ENCODE measurements at regions not wholly inside any gene's neighbourhood (a gene's known extent, or its start where the extent isn't known, plus 50 kb on each side); places are given as distances from the start of the nearest gene placed in this dataset.

GRCh38 chr11:134564472-134565200 lies 152.6 kb upstream of the B3GAT1 start:
- TF ChIP-seq, protein P1, sequence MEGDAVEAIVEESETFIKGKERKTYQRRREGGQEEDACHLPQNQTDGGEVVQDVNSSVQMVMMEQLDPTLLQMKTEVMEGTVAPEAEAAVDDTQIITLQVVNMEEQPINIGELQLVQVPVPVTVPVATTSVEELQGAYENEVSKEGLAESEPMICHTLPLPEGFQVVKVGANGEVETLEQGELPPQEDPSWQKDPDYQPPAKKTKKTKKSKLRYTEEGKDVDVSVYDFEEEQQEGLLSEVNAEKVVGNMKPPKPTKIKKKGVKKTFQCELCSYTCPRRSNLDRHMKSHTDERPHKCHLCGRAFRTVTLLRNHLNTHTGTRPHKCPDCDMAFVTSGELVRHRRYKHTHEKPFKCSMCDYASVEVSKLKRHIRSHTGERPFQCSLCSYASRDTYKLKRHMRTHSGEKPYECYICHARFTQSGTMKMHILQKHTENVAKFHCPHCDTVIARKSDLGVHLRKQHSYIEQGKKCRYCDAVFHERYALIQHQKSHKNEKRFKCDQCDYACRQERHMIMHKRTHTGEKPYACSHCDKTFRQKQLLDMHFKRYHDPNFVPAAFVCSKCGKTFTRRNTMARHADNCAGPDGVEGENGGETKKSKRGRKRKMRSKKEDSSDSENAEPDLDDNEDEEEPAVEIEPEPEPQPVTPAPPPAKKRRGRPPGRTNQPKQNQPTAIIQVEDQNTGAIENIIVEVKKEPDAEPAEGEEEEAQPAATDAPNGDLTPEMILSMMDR (IDR thresholded peaks at IDR 0.05; ENCODE audit: low read length) = no peak
- no peak for TF ChIP-seq EZH2 (IDR thresholded peaks at IDR 0.05; ENCODE audit: borderline replicate concordance, low read length)
- no peak overlapping the region for H3K4me2 ChIP-seq (ENCODE audit: low read length)
- H3K4me1 ChIP-seq (ENCODE audit: insufficient read depth, low read length, severe bottlenecking) = no peaks in the 10 kb centered on the region
- H3K4me3 ChIP-seq (ENCODE audit: low read depth, low read length, poor library complexity, severe bottlenecking) = no peak overlapping the region
- no peaks in the 10 kb centered on the region for H3K36me3 ChIP-seq (ENCODE audit: insufficient read depth, low read length)
- H3K27me3 ChIP-seq (ENCODE audit: insufficient read depth, low read length) = no peaks in the 10 kb centered on the region
- H3K9ac ChIP-seq (ENCODE audit: low read length) = no peak overlapping the region
- no peak overlapping the region for H3K27ac ChIP-seq (ENCODE audit: low read depth, low read length, poor library complexity, severe bottlenecking)
- H2AFZ ChIP-seq (ENCODE audit: low read length) = no peak overlapping the region
- no peaks in the 10 kb centered on the region for H3K9me2 ChIP-seq (ENCODE audit: low read depth, low read length)
- H3K79me2 ChIP-seq (ENCODE audit: insufficient read depth, low read length) = no peaks in the 10 kb centered on the region
- no peaks in the 10 kb centered on the region for H3K9me3 ChIP-seq (ENCODE audit: low read length)
- H4K20me1 ChIP-seq (ENCODE audit: insufficient read depth, low read length) = no peaks in the 10 kb centered on the region
- no peaks in the 10 kb centered on the region for H3F3A ChIP-seq (ENCODE audit: insufficient read depth, low read length)

DNA sequence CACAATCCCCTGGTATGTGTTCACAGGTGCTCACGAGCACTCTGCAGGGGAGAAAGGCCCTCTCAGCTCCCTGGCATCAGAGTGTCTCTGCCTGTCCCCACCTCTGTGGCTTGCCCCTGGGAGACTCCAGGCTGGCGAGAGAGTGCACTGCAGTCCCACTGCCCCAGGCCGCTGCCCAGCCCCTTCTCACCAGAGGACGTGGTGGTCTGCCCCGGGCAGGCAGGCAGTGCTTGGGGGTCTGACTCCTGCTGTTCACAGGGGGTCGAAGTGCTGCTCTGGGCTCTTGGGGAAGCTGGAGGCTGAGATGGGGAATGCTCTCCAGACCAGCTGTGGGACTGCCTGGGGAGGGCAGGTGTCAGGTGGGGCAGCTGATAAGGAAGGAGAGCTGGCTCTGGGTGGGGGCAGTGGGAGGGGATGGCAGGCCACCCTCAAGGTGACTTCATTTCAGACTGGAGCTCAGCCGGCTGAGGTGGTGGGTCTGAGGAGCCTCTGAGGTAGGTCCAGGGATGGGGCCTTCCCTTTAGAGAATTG lies 151.0 kb upstream of the B3GAT1 start:
- Histone ChIP-seq H4K20me1 (ENCODE audit: insufficient read depth, low read length) (no peaks in the 10 kb centered on the region), H3K27me3 (ENCODE audit: insufficient read depth, low read length) (no peaks in the 10 kb centered on the region), H3K36me3 (ENCODE audit: insufficient read depth, low read length) (no peaks in the 10 kb centered on the region), H3K4me3 (ENCODE audit: low read depth, low read length, poor library complexity, severe bottlenecking) (no peak overlapping the region), H3K4me1 (ENCODE audit: insufficient read depth, low read length, severe bottlenecking) (no peaks in the 10 kb centered on the region), H3K9me3 (ENCODE audit: low read length) (no peaks in the 10 kb centered on the region), H3K27ac (ENCODE audit: low read depth, low read length, poor library complexity, severe bottlenecking) (no peak overlapping the region), H3K4me2 (ENCODE audit: low read length) (no peak overlapping the region), H3F3A (ENCODE audit: insufficient read depth, low read length) (no peaks in the 10 kb centered on the region), H3K9me2 (ENCODE audit: low read depth, low read length) (no peaks in the 10 kb centered on the region), H3K79me2 (ENCODE audit: insufficient read depth, low read length) (no peaks in the 10 kb centered on the region), H3K9ac (ENCODE audit: low read length) (no peak overlapping the region), H2AFZ (ENCODE audit: low read length) (no peak overlapping the region)
- TF ChIP-seq, protein P1 (IDR thresholded peaks at IDR 0.05; ENCODE audit: low read length) = no peak
- no peak for TF ChIP-seq EZH2 (IDR thresholded peaks at IDR 0.05; ENCODE audit: borderline replicate concordance, low read length)

DNA sequence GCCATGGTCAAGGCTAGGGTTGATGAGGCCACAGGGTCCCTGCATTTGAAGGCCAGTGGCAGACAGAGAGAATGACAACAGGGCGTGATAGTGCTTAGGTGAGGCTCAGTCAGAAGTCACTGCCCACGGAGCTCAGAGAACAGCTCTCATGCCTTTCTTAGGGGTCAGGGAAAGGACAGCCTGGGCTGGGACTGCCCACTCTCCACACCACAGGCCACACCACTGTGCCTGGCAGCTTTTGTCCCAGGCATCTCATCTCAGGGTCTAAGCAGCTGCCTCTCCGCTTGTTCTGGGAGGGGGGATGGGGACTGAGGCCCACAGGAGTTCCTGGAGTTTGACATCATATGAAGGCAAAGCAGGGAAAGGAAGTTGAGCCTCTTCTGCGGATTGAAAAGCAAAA lies 150.2 kb upstream of the B3GAT1 start:
- H3K4me1 ChIP-seq (ENCODE audit: insufficient read depth, low read length, severe bottlenecking) = no peaks in the 10 kb centered on the region
- H3K27ac ChIP-seq (ENCODE audit: low read depth, low read length, poor library complexity, severe bottlenecking) = no peak overlapping the region
- no peaks in the 10 kb centered on the region for H3K79me2 ChIP-seq (ENCODE audit: insufficient read depth, low read length)
- no peak overlapping the region for H2AFZ ChIP-seq (ENCODE audit: low read length)
- H3K4me3 ChIP-seq (ENCODE audit: low read depth, low read length, poor library complexity, severe bottlenecking) = no peak overlapping the region
- no peaks in the 10 kb centered on the region for H3K9me2 ChIP-seq (ENCODE audit: low read depth, low read length)
- H3K27me3 ChIP-seq (ENCODE audit: insufficient read depth, low read length) = no peaks in the 10 kb centered on the region
- no peak overlapping the region for H3K4me2 ChIP-seq (ENCODE audit: low read length)
- TF ChIP-seq, protein P1 (IDR thresholded peaks at IDR 0.05; ENCODE audit: low read length) = no peak
- H3F3A ChIP-seq (ENCODE audit: insufficient read depth, low read length) = no peaks in the 10 kb centered on the region
- no peaks in the 10 kb centered on the region for H3K36me3 ChIP-seq (ENCODE audit: insufficient read depth, low read length)
- no peaks in the 10 kb centered on the region for H4K20me1 ChIP-seq (ENCODE audit: insufficient read depth, low read length)
- H3K9me3 ChIP-seq (ENCODE audit: low read length) = no peaks in the 10 kb centered on the region
- no peak overlapping the region for H3K9ac ChIP-seq (ENCODE audit: low read length)

Measured in OCI-LY1 (cell line).